GM12872 (cell line): ENCODE measurements at regions not wholly inside any gene's neighbourhood (a gene's known extent, or its start where the extent isn't known, plus 50 kb on each side); places are given as distances from the start of the nearest gene placed in this dataset.

ENCODE experiments used
- TF ChIP-seq, protein P1 (sequence below): IDR thresholded peaks from 3 replicates; pipeline ENCODE4 v1.5.1; 2011; ENCODE audit warnings: low read depth, mild to moderate bottlenecking, low read length, moderate library complexity; ENCODE audit not compliant: insufficient read depth

DNA sequence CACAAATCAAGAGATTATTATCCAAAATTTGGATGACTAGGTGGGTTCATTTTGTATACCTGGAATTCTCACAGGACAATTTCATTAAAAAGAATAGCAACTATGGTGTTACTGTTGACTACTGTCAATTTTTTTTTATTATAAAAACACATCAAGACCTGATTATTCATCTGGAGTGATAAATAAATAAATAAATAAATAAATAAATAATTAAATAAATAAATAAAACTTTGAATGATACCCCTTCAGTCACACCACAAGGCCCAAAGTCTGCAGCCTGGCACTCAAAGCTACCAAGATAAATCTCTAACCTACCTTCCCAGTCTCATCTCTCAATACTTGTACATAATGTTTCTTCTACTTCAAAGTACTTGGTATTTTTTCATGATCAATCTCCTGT is 294.0 kb upstream of the KLHL29 start:
- TF ChIP-seq, protein P1, sequence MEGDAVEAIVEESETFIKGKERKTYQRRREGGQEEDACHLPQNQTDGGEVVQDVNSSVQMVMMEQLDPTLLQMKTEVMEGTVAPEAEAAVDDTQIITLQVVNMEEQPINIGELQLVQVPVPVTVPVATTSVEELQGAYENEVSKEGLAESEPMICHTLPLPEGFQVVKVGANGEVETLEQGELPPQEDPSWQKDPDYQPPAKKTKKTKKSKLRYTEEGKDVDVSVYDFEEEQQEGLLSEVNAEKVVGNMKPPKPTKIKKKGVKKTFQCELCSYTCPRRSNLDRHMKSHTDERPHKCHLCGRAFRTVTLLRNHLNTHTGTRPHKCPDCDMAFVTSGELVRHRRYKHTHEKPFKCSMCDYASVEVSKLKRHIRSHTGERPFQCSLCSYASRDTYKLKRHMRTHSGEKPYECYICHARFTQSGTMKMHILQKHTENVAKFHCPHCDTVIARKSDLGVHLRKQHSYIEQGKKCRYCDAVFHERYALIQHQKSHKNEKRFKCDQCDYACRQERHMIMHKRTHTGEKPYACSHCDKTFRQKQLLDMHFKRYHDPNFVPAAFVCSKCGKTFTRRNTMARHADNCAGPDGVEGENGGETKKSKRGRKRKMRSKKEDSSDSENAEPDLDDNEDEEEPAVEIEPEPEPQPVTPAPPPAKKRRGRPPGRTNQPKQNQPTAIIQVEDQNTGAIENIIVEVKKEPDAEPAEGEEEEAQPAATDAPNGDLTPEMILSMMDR, result no peak

DNA sequence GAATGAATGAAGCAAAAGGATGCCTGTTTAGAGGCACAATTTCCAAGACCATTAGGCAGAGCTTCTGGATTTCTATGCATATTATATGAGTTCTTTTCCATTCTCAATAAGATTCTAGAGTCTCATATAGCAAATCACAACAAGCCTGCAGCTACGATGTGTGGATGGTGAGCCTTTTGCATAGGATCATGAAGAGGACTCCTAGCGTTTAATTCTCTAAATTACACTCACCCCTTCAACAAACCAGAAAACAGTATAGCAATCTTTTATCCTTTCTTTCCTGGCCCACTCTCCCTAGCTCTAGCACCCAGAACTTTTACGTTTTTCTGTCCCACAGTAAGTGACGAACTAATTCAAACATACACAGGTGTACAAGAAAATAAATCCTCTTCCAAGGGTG is 293.1 kb upstream of the KLHL29 start:
- TF ChIP-seq, protein P1, result no peak

DNA sequence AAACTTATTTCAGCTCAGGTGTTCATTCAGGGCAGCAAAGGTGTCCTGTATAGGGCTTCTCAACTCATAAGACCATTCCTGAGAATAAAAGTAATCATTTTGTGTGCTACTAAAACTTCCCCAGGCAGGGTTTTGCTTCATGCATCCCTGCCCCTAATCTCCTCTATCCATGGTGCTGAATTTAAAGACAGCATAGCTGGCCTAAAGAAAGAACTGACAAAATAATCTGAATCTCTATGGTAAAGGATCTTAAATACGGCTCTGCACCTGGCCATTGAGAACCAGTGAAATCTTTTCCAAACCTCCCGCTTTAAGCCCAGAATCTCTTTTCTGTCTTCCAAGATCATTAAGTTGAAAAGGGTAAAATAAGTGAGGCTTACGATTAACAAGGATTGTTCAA is 292.1 kb upstream of the KLHL29 start:
- TF ChIP-seq, protein P1, result no peak

DNA sequence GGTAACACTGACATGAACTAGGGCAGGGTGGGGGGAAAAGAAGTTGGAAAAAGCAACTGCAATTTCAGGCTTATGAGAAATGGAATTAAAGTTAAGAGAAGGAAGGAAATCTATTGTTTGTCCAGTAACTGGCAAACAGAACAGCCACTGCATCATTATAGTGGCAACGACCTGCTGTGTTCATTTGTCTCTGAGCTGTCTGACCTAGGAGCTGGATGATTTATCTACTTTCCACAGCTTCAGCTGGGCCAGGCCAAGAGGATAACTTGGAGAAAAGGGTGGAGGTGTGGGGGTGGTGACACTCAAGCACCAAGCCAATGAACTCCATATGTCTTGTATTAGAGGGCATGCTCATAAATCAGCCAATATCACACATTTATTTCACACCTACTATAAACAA is 291.5 kb upstream of the KLHL29 start:
- TF ChIP-seq, protein P1, result no peak

DNA sequence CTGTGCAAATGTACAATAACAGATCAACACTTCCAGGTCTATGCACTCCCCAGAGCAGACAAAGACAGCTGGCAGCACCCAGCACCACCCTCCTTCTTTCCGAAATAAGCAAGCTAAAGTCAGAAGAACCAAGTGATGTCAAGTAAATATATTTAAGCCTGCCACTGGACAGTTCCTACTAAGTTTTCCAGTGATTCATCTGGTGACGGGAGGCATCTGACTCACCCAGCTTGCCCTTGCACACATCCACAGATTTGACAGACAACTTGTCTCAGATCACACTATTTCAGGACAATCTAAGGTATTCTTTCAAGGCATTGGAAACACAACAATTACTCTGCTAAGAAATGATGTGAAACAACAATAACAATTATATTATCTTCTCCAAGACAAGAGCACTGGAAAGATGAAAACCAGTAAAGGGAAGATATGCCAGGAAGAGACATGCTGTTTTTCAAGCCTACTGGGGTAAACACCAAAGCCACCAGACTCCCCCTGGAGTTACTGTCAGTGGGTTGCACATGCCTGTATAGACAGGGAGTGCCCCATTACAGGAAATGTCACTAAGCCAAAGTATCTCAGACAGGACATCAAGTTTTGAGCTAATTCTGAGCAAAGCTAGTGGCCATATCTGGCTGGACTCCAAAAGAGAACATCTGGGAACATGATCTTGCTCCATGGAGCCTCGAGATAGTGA is 287.9 kb upstream of the KLHL29 start:
- TF ChIP-seq, protein P1, result no peak

DNA sequence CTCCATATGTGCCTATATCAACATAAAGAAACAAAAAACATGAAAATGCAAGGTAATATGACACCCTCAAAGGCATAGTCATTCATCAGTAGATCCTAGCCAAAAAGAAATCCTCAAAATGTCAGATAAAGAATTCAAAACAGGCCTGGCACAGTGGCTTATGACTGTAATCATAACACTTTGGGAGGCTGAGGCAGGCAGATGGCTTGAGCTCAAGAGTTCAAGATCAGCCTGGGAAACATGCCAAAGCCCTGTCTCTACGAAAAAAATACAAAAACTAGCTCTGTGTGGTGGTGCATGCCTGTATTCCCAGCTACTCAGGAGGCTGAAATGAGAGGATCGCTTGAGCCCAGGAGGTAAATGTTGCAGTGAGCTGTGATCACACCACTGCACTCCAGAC is 284.6 kb upstream of the KLHL29 start:
- TF ChIP-seq, protein P1, result no peak

DNA sequence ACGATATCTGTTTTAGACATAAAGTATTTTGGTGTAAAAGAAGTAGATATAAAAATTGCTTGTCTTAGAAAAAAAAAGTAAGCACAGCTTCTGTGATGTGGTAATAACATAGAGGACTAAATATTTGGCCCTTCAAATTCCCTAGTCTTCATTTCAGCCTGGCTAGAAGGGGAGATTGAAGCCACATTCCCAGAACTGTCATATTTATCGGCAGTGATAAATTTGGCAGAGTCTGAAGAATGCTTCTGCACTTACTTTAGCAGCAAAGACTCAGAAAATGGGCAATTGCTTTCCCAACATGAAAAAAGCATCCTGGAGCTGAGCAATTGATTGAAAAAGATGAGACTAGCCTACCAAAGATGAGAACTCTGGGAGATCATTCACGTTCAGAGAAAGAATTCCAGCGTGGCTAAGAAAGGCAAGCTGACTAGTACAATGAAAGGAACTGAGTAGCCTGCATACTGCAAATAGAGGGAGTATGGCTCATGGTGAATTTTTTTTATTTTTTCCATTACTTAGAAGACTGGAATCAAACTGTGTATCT is 278.7 kb upstream of the KLHL29 start:
- TF ChIP-seq, protein P1, result no peak
